NCI-H1092 (cell line): ENCODE measurements at regions not wholly inside any gene's neighbourhood (a gene's known extent, or its start where the extent isn't known, plus 50 kb on each side); places are given as distances from the start of the nearest gene placed in this dataset.

Source experiments
- DNase-seq: peaks from one replicate; lab custom pipeline; 2025; lab: John Stamatoyannopoulos, UW

DNA sequence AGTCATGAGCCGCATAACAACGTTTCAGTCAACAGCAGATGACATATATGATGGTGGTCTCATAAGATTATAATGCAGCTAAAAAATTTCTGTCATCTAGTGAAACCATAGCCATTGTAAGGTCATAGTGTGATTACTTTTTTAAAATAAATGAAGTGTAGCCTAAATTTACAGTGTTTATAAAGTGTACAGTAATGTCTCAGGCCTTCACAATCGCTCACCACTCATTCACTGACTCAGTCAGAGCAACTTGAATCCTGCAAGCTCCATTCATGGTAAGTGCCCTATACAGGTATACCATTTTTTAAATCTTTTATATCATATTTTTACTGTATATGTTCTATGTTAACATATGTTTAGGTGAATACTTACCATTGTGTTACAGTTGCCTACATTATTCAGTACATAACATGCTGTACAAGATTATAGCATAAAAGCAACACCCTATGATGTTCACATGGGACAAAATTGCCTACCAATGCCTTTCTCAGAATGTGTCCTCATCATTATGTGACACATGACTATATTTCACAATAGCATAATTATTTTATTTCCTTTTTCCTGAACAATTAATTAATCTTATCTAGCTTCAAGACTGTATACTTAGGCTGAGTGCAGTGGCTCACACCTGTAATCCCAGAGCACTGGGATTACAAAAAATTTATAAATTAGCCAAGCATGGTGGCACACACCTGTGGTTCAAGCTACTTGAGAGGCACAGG is 1115.9 kb upstream of the ZEB2 start:
- DNase-seq = no peak

DNA sequence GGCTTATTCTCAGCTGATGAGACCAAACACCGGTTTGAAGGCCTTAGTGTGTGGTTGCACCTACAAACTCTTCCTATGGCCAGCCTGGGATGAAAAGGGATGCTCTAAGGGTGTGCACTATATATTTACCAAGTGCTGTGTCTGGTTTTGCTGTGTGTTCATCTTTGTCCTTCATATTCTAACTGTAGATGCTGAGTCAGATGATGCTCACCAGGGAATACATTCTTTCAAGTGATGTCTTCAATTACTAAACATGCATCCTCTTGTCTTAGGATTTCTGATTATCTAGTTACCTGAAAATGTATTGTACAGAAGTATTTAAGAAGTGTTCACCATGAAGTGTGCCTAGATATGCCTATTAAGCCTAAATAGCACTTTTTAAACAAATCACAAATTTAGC is 1111.6 kb upstream of the ZEB2 start:
- DNase-seq = no peak

DNA sequence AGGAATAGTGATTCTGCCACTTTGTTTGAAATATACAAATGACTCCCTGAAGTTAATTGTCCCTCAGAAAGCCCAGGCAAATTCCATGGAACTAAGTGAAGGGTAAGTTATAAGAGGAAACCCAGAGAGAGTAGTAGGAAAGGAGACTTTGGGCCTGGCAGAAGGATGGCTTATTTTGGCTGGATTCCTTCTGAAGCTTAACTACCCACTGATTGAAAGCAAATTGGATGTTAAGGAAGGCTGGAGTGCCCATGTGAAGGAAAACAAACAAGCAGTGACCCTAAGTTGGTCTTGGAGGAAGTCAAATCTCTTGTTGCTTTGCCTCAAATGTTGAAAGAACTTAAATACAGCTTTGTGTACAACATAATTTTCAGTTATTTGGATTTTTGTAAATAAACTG is 1106.4 kb upstream of the ZEB2 start:
- no peak for DNase-seq

DNA sequence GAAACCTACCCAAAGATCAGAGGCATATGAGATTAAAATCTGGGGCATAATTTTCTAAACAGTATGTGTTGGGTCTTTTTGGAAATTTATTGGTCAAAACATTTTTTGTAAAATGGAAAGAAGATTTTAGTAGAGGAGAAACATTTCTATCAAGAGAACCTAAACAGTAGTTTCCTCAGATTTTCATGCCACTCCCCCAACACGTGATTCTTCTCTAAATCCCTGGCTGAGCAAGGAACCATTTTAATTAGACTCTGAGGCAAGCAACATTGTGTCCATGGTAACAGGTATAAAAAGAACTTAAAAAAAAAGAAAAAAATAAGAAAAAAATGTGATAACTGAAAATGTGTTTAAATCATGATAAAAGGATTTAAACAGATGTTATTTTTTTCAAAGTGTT is 1105.2 kb upstream of the ZEB2 start:
- no peak for DNase-seq

DNA sequence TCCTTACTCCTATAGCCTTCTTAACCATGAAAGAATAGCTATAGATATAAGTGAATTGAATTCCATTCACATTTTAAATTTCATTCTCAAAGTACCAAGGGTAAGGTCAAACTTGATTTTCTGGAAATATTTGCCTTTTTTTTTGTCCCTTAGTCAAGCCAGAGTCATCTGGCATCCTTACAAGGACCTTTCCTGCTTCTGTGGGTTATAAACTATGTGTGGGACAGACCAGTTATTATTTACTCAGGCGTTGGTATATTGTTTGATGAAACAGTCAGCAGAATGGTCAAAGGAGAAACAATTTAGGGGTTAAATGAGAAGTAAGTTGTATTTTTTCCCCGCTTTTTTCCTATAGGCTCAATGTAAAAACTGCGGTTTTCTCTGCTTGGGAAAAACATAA is 1103.2 kb upstream of the ZEB2 start:
- no peak for DNase-seq

DNA sequence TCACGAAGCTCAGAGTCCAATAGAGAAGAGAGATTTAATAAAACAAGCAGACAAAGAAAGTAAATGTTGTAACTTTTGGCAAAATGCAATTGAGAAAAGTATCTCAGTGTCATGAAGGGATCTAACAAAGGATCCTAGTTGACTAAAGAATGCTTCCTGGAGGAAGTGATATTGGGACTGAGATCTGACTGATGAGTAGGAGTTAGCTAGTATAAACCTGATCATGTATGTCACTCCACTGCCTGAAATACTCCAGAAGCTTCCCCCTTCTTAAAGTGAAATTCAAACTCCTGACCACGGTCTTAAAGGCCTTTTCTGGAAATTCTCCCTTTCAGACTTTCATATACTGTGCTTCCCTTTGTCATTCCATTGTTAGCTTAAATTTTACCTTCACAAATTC is 1102.4 kb upstream of the ZEB2 start:
- DNase-seq = no peak

DNA sequence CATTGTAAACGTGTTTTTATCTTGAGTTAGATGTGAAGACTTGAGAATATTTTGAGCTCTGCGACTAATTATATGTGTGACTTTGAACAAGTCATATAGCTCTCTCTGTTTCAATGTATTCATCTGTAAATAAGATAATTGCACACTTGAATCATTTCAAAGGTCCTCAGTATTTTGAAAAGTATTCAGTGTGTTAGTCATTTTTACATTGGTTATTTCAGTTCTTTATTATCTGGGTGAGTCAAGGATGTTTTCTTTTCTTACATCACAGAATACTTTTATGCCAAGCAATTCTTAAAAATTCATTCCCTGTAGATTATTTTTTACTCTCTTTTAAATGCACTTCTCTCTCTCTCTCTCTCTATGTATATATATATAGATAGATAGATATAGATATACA is 1098.0 kb upstream of the ZEB2 start:
- no peak for DNase-seq

DNA sequence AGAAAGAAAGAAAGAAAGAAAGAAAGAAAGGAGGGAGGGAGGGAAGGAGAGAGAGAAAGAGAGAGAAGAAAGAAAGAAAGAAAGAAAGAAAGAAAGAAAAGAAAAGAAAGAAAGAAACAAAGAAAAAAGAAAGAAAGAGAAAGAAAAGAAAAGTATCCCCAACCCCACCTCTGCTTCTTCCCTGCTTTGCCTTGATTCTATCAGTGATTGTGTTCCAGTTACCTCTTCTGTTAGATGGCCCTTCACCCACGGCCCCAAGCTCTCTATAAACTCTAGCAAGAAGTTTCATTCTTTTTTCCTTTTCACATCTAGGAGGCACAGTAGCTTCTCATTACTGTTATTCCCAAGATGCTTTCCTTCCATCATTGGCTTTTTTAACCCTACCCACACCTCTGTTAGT is 1097.5 kb upstream of the ZEB2 start:
- DNase-seq = no peak

DNA sequence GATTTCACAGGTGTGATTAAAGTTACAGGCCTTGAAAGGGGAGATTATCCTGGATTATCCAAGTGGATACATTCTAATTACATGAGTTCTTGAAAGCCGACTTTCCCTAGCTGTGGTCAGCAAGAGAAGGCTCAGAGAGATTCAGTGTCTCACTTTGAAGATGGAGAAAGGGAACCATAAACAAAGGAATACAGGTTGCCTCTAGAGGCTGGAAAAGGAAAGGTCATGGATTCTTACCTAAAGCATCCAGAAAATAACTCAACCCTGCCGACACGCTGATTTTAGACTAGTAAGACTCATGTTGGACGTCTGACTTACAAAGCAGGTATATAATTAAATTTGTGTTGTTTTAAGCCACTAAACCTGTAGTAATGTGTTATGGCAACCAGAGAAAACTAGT is 1095.7 kb upstream of the ZEB2 start:
- no peak for DNase-seq

DNA sequence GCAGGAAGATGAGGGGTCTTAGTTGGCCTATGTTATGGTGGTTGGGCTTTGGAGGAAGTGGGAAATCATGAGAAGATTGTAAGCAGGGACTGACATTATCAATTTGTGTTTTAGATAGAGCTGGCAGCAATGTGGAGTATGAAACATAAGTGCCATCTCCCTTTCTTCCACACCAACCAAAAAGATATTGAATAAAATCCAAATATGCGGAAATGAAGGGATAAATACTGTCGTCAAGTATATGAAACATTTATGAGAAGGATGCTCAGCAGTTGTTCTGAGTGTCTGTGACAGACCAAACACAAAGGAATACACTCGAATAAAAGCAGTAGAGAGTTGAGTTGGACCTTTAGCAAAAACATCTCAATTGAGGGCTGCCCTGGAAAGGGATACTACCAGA is 1090.0 kb upstream of the ZEB2 start:
- DNase-seq = no peak

DNA sequence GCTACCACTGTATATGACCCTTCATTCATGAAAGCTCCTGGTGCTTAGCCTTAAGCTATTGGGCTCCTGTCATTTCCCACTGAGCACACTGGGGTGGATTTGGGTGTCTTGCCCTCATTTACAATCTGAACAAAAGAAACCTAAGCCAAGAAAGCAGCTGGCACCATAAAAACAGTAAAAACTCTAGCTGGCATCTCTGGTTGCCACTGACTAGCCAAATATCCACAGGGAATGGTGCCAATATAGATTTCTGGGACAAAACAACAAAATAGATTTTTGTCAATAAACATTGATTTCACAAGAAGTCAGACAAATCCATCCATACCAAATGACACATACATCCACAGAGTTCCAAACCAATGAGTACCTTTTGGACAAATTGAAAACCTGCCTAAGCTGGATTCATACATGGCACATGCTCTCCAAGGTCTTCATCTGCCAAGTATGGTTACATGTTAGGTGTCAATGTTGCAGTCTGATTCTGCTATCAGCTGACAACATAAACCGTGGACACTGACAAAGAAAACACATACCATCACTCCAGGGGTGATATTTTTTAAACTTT is 1081.5 kb upstream of the ZEB2 start:
- peak; percentile 4 for DNase-seq

DNA sequence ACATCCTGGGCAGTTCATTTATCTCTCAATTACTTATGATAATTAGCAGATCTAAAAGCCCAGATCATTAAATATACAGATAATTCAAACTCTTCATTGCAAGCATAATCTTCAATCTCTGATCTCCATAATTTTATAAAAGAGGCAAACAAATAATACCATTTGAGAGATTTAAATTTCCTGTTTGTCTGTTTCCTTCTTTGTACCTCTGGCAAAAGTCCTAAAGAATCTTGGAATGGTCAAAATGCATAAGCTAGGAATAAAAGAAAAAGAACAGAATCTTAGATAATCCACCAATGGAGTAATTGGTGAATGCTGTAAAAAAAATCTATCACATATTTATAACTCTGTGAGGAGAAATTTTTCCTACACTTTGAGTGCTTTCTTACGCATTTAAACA is 1080.9 kb upstream of the ZEB2 start:
- DNase-seq = no peak

DNA sequence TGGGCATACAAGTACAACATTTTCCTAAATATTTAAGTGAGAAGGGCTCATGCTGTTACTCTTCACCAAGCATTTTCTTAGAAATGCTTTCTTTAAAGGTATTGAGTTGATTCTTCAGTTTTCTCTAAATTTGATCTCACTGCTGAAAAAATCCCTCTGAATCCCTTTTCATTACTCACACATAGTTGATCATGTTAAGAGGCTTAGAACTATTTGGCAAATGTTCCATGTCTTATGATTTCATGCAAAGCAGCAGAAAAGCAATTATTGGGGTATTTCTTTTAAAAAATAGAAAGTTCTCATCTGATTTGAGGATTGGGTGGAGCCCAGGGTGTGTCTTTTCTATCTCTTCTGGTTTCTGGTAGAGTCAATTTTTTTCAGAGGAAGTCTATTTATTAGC is 1079.8 kb upstream of the ZEB2 start:
- no peak for DNase-seq

DNA sequence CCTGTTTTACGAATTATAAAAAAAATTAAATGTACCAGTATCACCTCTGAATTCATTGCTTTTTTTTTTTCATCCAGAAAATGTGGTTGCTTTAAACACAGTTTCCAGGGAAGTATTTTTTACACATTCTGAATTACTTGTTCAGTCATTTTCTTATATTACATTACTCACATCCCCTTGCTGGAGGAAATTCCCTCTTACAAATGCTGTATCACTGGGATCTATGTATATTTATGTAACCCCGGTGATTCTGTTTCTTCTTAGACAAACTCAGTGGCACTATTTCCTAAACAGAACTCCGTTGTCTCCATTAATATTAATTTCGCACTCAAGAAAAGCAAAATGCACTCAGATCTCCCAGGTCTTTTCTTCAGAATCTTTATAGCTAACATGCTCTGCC is 1078.5 kb upstream of the ZEB2 start:
- no peak for DNase-seq

DNA sequence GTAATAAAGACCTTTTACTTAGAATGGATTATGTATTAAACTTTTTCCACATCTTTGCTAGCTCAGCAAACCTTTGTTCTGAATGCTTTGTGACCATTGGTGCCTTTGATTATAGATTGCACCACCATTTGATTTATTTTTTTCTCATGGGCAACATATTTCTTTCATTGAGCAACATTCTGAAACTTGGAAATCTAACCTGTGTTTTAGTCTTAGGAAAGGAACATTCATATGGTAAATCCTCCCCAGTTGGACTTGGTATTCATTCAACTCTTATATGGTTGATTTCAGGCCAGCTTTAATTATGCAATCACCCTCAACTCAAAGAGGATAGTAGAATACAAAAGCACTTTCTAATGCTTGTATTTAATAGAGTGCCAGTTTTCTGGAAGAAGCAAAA is 1077.9 kb upstream of the ZEB2 start:
- no peak for DNase-seq

DNA sequence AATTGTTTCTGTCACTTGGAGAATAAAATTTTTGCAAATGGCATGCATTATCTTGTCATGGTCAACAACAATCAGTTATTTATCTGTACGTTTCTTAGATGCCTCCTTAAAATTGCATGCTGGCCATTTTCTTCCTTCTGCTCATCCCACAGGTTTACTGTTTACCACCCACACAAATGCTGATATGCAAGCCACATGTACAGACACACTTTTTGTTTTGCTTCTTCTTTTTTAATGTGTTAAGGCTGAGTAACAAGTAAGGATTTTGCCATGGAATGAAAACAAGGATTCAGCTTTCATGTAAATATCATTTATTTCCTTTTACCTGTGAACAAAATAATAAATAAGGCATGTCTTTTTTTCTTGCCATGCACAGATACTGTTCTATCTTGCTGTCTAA is 1077.1 kb upstream of the ZEB2 start:
- no peak for DNase-seq

DNA sequence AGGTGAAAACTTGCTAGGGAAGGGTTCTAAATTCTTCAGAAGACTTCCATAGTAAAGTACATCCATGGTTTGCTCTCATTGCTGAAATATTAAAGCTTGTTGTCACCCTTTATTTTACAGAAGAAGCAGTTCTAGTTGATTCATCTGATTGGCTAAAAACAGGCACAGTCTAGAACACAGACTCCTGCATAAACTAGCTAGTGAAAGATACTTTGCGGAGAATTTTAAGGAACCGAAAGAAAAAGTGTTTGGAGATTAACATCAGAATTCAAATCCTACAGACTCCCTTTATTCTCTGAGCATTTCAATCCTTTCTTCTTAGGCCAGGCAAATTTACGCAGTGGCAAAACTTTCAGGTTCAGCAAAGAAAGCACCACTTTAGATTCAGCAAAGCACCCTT is 1076.5 kb upstream of the ZEB2 start:
- DNase-seq = no peak

DNA sequence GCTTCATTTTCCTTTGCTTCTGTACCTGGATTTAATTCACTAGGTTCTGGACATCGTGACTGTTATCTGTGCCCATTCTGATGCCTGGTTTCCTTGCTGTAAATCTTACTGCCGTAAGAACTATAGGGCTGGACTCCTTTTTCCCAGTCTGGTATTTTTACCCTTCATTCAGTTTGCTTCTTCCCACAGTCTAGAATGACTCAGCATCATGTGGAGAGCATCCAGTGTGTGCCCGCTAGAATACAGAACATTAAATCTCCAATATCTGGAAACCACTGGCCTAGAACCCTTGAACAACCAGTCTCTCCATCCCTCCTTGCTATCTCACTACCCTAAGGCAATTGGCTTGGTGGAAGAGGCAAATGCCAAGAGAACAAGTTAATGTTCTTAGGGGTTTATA is 1075.4 kb upstream of the ZEB2 start:
- no peak for DNase-seq

DNA sequence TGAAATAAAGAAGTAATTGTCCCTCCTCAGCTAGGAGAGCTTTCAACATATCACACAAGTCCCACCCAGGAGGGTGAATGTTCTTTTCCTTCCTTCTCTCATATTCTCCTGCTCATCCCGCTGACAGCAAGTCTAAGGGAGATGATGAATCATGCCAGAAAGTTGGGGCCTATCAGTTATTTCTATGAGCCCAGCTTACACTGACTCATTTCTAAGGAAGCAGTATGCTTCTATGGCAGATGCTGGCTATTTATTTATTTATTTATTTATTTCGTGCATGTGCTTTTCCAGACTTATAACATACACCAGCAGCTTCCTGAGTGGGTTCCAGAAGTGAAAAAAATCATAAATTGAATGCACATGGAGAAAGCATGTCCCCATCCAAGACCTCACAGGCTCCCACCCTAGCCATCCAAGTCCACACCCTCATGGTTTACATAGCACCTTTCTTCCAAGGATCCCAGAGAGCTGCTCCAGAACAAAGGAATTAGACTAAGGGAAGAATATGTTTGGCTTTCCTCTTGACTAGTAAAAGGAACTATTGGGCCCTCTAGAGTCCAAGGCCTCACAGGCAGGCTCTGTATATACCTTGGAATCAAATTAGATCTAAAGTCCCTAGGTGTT is 1074.2 kb upstream of the ZEB2 start:
- DNase-seq = no peak

DNA sequence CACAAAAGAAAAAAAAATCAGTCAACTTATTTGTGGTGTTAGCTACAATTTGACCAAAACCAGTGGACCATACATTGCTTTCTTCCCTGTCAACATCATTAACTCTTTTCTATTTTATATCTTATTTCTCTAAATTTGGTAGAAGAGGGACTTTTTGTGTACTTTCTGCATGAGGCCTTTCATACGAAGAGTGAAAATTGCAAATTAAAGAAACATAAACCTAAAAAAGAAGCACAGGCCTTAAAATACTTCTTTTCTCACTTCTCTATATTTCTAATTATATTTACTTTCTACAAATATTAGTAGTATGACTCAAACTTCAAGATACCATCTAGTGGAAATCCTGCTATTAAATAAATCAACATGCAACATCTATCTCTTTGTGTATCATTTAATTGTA is 1073.4 kb upstream of the ZEB2 start:
- DNase-seq = no peak

DNA sequence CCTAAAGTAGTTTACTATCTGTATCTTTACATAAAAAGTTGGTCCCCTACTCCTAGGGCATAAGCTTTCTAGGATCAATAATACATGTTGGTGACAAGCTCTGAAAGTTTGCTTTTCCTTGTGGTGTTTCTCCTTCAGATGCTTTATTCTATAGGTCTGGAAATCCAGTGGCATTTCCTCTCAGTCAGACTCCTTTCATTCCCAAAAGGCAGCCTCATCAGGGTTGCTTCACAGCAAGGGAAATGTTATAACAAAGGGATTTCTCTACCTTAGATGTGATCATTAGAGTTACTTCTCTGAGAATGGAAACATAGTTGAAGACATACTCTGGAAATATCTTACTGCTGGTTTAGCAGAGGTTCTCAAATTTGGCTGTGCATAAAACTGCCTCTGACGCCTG is 1072.4 kb upstream of the ZEB2 start:
- no peak for DNase-seq

DNA sequence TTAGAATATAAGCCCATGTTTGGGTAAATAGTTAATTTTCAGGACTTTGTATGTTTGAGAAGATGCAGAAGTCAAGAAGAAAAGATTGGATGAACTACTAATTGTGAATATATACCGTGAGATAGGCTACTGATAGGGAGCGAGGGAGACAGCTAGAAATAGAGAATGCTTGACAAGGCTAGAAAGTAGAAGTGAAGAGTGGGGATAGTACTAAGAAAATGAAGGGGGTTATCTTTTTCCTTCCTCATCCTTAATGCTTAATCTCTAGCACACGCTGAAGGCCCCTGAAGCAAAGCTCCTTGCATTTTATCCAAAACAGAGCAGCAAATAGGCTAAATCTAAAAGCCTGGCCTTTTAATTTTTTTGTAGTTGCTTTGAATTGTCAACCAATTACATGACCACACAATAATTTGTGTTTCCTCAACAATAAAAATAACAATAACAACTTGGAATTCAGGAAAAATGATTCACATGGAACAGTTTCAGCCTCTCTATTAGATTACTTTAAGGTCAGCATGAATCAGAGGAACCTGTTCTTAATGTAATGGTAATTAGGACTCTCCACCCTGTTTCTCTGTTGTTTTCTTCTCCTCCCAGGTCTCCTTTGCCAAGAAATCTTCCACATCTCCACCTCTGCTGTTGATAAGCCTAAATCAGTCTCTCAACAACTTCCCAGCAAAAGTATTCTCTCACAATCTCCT is 1071.3 kb upstream of the ZEB2 start:
- no peak for DNase-seq

DNA sequence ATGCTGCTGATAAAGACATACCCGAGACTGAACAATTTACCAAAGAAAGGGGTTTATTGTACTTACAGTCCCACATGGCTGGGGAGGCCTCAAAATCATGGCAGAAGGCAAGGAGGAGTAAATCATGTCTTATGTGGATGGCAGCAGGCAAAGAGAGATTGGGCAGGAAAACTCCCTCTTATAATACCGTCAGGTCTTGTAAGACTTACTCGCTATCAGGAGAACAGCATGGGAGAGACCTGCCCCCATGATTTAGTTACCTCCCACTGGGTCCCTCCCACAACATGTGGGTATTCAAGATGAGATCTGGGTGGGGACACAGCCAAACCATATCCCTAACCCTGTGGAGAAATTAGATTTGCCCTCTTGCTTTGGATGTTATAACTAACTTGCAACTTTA is 1068.0 kb upstream of the ZEB2 start:
- DNase-seq = no peak
